Glutamatergic neuron (in vitro differentiated cells): ENCODE measurements at regions not wholly inside any gene's neighbourhood (a gene's known extent, or its start where the extent isn't known, plus 50 kb on each side); places are given as distances from the start of the nearest gene placed in this dataset.

Source experiments
- DNase-seq: peaks from one replicate; pipeline ENCODE4 v3.0.0; 2022
- H3K27ac Mint-ChIP-seq: one replicate; pipeline ENCODE4 v1.8.0; 2020; ENCODE audit warnings: mild to moderate bottlenecking, mixed read lengths, inconsistent platforms; ENCODE audit not compliant: unreplicated experiment
- H3K27me3 Mint-ChIP-seq: one replicate; pipeline ENCODE4 v1.8.0; 2020; ENCODE audit warnings: mild to moderate bottlenecking, moderate library complexity, mixed read lengths, inconsistent platforms; ENCODE audit not compliant: unreplicated experiment
- H3K36me3 Mint-ChIP-seq: one replicate; pipeline ENCODE4 v1.8.0; 2020; ENCODE audit warnings: mild to moderate bottlenecking, mixed read lengths, inconsistent platforms; ENCODE audit not compliant: unreplicated experiment
- H3K4me1 Mint-ChIP-seq: one replicate; pipeline ENCODE4 v1.8.0; 2020; ENCODE audit warnings: mild to moderate bottlenecking, low read depth, mixed read lengths, inconsistent platforms; ENCODE audit not compliant: unreplicated experiment
- H3K4me3 Mint-ChIP-seq: one replicate; pipeline ENCODE4 v1.8.0; 2020; ENCODE audit warnings: mild to moderate bottlenecking, mixed read lengths, inconsistent platforms; ENCODE audit not compliant: unreplicated experiment
- H3K9me3 Mint-ChIP-seq: one replicate; pipeline ENCODE4 v1.8.0; 2020; ENCODE audit warnings: mild to moderate bottlenecking, moderate library complexity, mixed read lengths, inconsistent platforms; ENCODE audit not compliant: unreplicated experiment
- TF ChIP-seq, protein P1 (sequence below): fragments of 200-600 bp; sonication (generic); IDR thresholded peaks from one replicate; pipeline ENCODE4 v1.5.0; 2021; ENCODE audit not compliant: partially characterized antibody, unreplicated experiment

DNA sequence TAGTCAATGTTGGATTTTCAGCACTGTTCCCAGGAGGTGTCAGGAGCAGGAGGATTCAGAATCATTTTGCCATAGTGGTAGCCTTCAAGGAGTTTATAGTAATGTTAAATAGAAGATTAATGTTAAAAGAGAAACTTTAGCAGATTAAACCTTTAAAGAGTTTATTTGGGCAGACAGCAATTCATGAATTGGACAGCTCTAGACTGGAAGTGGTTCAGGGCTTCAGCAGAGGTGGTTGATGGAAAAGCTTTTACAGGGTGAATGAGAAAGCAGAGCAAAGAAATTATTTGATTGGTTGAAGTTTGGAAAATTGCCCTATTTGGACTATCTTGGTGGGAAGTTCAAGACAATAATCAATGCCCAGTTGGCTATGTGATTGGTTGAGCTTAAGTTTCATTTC lies 416.6 kb upstream of the TBL1XR1 start:
- no peak overlapping the region for H3K27ac Mint-ChIP-seq
- TF ChIP-seq, protein P1, sequence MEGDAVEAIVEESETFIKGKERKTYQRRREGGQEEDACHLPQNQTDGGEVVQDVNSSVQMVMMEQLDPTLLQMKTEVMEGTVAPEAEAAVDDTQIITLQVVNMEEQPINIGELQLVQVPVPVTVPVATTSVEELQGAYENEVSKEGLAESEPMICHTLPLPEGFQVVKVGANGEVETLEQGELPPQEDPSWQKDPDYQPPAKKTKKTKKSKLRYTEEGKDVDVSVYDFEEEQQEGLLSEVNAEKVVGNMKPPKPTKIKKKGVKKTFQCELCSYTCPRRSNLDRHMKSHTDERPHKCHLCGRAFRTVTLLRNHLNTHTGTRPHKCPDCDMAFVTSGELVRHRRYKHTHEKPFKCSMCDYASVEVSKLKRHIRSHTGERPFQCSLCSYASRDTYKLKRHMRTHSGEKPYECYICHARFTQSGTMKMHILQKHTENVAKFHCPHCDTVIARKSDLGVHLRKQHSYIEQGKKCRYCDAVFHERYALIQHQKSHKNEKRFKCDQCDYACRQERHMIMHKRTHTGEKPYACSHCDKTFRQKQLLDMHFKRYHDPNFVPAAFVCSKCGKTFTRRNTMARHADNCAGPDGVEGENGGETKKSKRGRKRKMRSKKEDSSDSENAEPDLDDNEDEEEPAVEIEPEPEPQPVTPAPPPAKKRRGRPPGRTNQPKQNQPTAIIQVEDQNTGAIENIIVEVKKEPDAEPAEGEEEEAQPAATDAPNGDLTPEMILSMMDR: no peak
- H3K36me3 Mint-ChIP-seq: no peaks in the 10 kb centered on the region
- no peak for DNase-seq
- H3K4me3 Mint-ChIP-seq: no peak overlapping the region
- no peaks in the 10 kb centered on the region for H3K27me3 Mint-ChIP-seq
- H3K4me1 Mint-ChIP-seq: peaks cover 14% of the 10 kb centered on the region
- peaks cover 2% of the 10 kb centered on the region for H3K9me3 Mint-ChIP-seq

DNA sequence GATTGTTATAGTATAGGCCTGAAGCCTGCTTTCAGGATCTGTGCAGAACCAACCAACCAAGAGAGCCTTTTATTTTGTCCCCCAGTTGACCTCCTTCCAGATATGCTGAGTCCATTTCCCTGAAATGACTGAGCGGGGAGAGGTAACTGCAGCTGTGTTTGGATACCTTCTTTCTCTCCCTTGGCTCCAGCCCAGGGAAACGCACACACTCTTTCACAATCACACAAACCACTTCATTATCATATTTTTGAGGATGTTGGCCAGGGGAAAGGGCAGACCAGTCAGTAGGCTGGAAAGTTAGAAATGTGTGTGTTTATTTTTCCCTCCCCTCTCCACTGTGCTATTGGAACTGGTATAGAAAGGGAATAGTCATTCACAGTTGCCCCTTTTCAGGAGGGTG lies 417.7 kb upstream of the TBL1XR1 start:
- TF ChIP-seq, protein P1: no peak
- no peak overlapping the region for H3K27ac Mint-ChIP-seq
- no peaks in the 10 kb centered on the region for H3K27me3 Mint-ChIP-seq
- no peak for DNase-seq
- peaks cover 14% of the 10 kb centered on the region for H3K4me1 Mint-ChIP-seq
- H3K9me3 Mint-ChIP-seq: peaks cover 2% of the 10 kb centered on the region
- H3K4me3 Mint-ChIP-seq: no peak overlapping the region
- H3K36me3 Mint-ChIP-seq: no peaks in the 10 kb centered on the region

DNA sequence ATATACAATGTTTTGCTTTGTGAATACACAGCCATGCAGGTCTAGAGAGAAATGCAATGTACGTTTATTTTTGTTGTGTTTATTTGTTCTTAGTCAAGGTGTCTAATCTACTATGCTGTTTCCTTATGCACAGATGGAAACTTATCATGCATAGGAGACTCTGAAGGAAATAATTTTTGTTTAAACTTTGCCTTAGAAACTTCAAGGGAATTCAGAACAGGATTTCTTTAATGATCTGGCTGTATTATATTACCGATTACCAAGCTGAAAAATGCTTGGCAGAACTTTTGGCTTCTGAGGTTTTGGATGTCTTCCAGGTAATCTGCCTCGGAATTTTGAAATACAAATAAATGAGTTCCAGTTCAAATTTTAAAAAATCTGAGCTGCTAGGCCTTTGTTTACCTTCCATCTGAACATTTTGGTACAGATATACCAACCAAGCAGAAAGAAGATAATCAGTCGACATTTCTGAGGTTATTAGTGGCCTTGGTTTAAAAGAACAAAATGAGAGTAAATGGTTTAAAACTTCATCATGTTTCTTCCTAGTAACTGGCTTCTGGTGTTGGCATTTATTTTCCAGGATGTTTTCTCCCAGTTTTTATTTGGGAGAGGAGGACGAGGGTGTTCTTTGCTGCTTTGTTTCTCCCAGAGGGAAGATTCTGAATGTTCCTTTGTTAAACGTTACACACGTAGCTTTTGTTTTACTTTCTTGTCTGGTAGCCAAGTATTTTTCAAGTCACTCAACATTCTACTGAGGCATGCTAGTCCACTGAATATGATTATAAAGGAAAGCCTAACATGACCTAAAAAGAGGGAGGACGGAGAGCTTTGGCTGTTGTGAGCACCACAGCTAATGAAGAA lies 421.8 kb upstream of the TBL1XR1 start:
- TF ChIP-seq, protein P1: no peak
- Mint-ChIP-seq H3K9me3 (no peaks in the 10 kb centered on the region), H3K4me3 (no peak overlapping the region), H3K27me3 (no peaks in the 10 kb centered on the region), H3K36me3 (no peaks in the 10 kb centered on the region), H3K27ac (no peak overlapping the region), H3K4me1 (peaks cover 2% of the 10 kb centered on the region)
- DNase-seq: no peak

DNA sequence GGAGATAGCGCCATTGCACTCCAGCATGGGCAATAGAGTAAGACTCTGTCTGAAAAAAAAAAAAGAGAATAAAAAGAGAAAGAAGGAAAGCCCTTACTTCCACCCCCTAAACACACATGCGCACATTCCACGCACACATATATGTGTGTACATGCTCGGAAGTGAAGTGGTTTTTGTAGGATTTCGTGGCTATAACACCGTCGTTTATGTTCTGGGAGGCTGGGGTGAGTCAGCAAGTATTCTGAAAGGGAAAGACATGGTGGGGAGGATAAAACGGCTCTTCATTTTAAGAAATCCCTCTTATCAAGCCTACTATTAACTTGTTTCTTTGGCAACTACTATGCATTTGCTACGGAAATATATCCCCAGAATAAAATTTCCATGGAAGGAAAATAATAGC lies 422.8 kb upstream of the TBL1XR1 start:
- peaks cover 2% of the 10 kb centered on the region for H3K4me1 Mint-ChIP-seq
- H3K27ac Mint-ChIP-seq: no peak overlapping the region
- no peaks in the 10 kb centered on the region for H3K27me3 Mint-ChIP-seq
- H3K9me3 Mint-ChIP-seq: no peaks in the 10 kb centered on the region
- DNase-seq: no peak
- TF ChIP-seq, protein P1: no peak
- no peak overlapping the region for H3K4me3 Mint-ChIP-seq
- no peaks in the 10 kb centered on the region for H3K36me3 Mint-ChIP-seq

DNA sequence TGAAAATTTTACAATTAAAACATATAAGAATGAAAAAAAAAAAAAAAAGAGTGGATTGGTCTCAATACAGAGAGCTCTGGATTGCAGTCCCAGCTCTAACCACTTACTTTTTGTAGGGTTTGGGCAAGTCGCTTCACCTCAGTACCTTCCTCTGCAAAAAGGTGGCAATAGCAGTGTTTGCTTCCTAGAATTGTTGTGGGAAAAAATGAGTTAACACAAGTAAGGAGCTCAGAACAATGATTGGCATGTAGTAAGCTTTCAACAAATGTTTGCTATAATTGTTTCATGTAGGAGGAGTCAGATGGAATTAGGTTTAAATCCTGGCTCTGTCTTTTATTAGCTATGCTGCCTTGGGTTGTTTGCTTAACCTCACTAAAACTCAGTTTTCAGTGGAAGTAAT lies 425.2 kb upstream of the TBL1XR1 start:
- H3K27me3 Mint-ChIP-seq: peaks cover 2% of the 10 kb centered on the region
- peaks cover 2% of the 10 kb centered on the region for H3K4me1 Mint-ChIP-seq
- H3K9me3 Mint-ChIP-seq: no peaks in the 10 kb centered on the region
- no peak for DNase-seq
- TF ChIP-seq, protein P1: no peak
- H3K36me3 Mint-ChIP-seq: peaks cover 2% of the 10 kb centered on the region
- H3K4me3 Mint-ChIP-seq: no peak overlapping the region
- H3K27ac Mint-ChIP-seq: no peak overlapping the region
